GM10266 (cell line): ENCODE measurements at regions not wholly inside any gene's neighbourhood (a gene's known extent, or its start where the extent isn't known, plus 50 kb on each side); places are given as distances from the start of the nearest gene placed in this dataset.

ENCODE experiments used
- DNase-seq: peaks from one replicate; pipeline ENCODE4 v3.0.0; 2012; ENCODE audit errors: extremely low spot score
- CTCF ChIP-seq: IDR thresholded peaks from 2 replicates; pipeline ENCODE4 v1.5.1; 2012; ENCODE audit warnings: mild to moderate bottlenecking, low read depth; ENCODE audit not compliant: control insufficient read depth, insufficient read depth; ENCODE audit errors: missing control alignments

- no peak for TF ChIP-seq CTCF
- DNase-seq = no peak
Measured at GRCh38 chr2:234593636-234594035, 96.8 kb upstream of the ARL4C start.

GRCh38 chr2:234592541-234592940 lies 95.7 kb upstream of the ARL4C start:
- no peak for TF ChIP-seq CTCF
- no peak for DNase-seq

- no peak for TF ChIP-seq CTCF
- no peak for DNase-seq
Measured at GRCh38 chr2:234590076-234590475, 93.2 kb upstream of the ARL4C start.

- TF ChIP-seq CTCF = no peak
- DNase-seq = no peak
Measured at GRCh38 chr2:234588054-234588430, 91.2 kb upstream of the ARL4C start.

- no peak for DNase-seq
- no peak for TF ChIP-seq CTCF
Measured at GRCh38 chr2:234587341-234588053, 90.6 kb upstream of the ARL4C start.

- TF ChIP-seq CTCF = no peak
- no peak for DNase-seq
Measured at GRCh38 chr2:234583331-234583730, 86.5 kb upstream of the ARL4C start.

- no peak for DNase-seq
- no peak for TF ChIP-seq CTCF
Measured at GRCh38 chr2:234580686-234581085, 83.8 kb upstream of the ARL4C start.
